ENCODE measurements at regions not wholly inside any gene's neighbourhood (a gene's known extent, or its start where the extent isn't known, plus 50 kb on each side); places are given as distances from the start of the nearest gene placed in this dataset.
"Not testable (repeated sequence)": the region's sequence is repeated elsewhere in the genome, so short reads cannot be mapped to it uniquely, and the experiment has no call there.

DNA sequence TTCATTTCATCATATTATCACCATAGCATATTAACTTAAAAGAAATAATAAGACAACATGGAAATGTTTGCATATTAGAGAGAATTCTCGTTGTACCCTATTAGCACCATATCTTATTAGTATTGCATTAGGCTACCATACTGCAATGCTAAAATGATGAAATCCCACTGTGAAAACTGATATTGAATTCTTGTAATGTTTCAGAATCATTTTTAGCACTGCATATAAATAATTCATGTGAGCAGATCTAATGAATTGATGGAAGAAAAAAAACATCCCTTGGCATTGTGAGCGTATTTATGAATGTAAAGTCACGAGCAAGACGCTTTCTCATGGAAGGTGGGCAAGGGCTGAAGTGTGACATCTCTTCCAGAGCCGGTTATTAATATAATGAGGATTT, 257.1 kb upstream of the PTBP2 start:
- Histone ChIP-seq H3K4me3 (no peak overlapping the region), H3K4me2 (no peak overlapping the region), H3K9me3 (peaks cover under 1% of the 10 kb centered on the region; the same call in 1 of the 2 replicates), H3K9ac (no peak overlapping the region), H4K20me1 (no peaks in the 10 kb centered on the region), H3K27ac (no peak overlapping the region), H3K36me3 (no peaks in the 10 kb centered on the region), H3K27me3 (no peaks in the 10 kb centered on the region), H3K4me1 (no peaks in the 10 kb centered on the region)
- no peak for TF ChIP-seq Cebpa-rat (IDR thresholded peaks at IDR 0.05)

DNA sequence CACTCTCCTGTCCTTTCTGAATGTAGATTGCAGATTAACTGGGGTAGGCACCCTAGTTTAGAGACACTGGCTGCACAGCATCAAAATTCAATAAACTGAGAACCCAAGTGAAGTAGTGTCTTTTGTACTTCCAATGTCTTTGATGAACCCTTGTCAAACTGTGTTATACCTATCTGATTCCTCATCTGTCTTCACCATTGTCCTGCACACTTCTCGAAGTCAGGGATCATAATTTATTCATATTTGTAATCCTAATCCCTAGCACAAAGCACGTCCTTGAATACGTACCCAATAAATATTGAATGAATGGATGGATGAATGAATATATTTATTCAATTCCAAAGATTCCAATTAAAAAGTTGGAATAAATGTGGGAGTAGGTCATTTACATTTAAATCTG, 256.6 kb upstream of the PTBP2 start:
- H3K27ac ChIP-seq = no peak overlapping the region
- H3K9me3 ChIP-seq = peaks cover 6% of the 10 kb centered on the region; the same call in 1 of the 2 replicates
- no peak overlapping the region for H3K4me3 ChIP-seq
- TF ChIP-seq Cebpa-rat (IDR thresholded peaks at IDR 0.05) = no peak
- H3K4me2 ChIP-seq = no peak overlapping the region
- no peaks in the 10 kb centered on the region for H3K4me1 ChIP-seq
- no peaks in the 10 kb centered on the region for H4K20me1 ChIP-seq
- H3K36me3 ChIP-seq = no peaks in the 10 kb centered on the region
- no peak overlapping the region for H3K9ac ChIP-seq
- no peaks in the 10 kb centered on the region for H3K27me3 ChIP-seq

DNA sequence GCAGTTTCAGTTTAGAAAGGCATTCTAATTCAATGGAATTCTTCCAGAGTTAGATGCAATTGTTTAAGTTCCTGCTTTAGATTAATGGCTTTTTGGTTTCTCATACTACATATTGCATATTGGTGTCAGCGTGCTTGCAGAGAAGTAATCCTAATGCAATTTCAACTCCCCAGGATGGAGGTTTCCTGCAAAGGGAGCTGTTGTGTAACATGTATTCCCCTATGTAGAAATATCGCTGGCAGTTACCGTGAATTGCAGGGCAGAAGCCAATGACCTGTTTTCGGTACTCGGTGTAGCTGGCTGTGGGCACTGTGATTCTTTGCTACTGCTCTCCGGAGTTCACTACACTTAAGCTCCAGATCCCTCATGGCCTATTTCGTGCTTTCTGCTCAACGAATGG, 256.1 kb upstream of the PTBP2 start:
- Histone ChIP-seq H3K36me3 (no peaks in the 10 kb centered on the region), H4K20me1 (no peaks in the 10 kb centered on the region), H3K4me1 (no peaks in the 10 kb centered on the region), H3K9ac (no peak overlapping the region), H3K4me3 (no peak overlapping the region), H3K9me3 (peaks cover 7% of the 10 kb centered on the region; the same call in 1 of the 2 replicates), H3K27ac (no peak overlapping the region), H3K4me2 (no peak overlapping the region), H3K27me3 (no peaks in the 10 kb centered on the region)
- no peak for TF ChIP-seq Cebpa-rat (IDR thresholded peaks at IDR 0.05)

DNA sequence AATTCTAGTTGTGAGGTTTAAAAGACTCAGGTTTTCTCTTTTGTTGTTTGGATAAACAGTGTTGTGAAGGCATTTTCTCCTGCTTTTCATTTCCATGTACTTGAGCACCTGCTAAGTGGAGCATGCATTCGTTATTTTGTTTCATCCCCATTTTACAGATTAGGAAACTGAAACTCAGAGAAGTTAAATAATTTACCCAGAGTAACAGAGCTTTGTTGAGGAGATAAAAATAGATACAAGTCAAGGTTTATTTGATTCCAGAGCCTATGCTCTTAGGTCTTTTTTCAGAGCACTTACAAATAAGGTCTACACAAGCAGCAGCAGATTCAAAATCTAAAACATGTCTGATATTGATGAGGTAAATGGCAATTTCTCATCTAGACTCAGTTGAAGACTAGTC, 254.7 kb upstream of the PTBP2 start:
- Histone ChIP-seq H3K4me1 (no peaks in the 10 kb centered on the region), H3K4me3 (no peak overlapping the region), H4K20me1 (no peaks in the 10 kb centered on the region), H3K27ac (no peak overlapping the region), H3K27me3 (no peaks in the 10 kb centered on the region), H3K4me2 (no peak overlapping the region), H3K9ac (no peak overlapping the region), H3K36me3 (no peaks in the 10 kb centered on the region), H3K9me3 (peaks cover 7% of the 10 kb centered on the region; the same call in 1 of the 2 replicates)
- TF ChIP-seq Cebpa-rat (IDR thresholded peaks at IDR 0.05) = no peak

DNA sequence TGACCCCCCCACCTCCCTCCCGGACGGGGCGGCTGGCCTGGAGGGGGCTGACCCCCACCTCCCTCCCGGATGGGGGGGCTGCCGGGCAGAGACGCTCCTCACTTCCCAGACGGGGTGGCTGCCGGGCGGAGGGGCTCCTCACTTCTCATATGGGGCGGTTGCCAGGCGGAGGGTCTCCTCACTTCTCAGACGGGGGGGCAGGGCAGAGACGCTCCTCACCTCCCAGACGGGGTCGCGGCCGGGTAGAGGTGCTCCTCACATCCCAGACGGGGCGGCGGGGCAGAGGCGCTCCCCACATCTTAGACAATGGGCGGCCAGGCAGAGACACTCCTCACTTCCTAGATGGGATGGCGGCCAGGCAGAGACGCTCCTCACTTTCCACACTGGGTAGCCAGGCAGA, 251.9 kb upstream of the PTBP2 start:
- not testable (repeated sequence) for H3K27me3 ChIP-seq, H3K36me3 ChIP-seq, H3K4me2 ChIP-seq, H3K4me1 ChIP-seq, H3K9ac ChIP-seq, H3K9me3 ChIP-seq, H4K20me1 ChIP-seq, H3K4me3 ChIP-seq, H3K27ac ChIP-seq

DNA sequence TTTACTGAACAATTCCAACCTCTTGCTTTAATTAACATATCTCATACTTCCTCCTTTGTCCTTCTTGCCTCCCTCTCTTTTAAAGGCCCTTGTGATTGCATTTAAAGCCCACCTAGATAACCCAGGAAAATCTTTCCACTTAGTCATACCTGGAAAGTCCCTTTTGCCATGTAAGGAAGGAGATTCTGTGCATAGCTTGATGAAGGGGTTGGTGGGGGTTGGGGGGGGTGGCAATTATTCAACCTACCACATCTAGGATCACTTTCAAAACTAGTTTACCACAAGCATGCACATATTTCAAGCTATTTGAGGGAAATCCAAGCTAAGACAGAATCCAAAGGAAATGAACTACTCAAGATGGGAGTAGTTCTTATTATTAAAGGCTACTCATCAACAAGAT, 249.1 kb upstream of the PTBP2 start:
- Histone ChIP-seq H3K27ac (no peak overlapping the region), H3K27me3 (no peaks in the 10 kb centered on the region), H3K4me3 (no peak overlapping the region), H4K20me1 (no peaks in the 10 kb centered on the region), H3K36me3 (no peaks in the 10 kb centered on the region), H3K9ac (no peak overlapping the region), H3K4me2 (no peak overlapping the region), H3K9me3 (peaks cover 7% of the 10 kb centered on the region; the same call in 1 of the 2 replicates), H3K4me1 (no peaks in the 10 kb centered on the region)
- TF ChIP-seq Cebpa-rat (IDR thresholded peaks at IDR 0.05) = no peak

DNA sequence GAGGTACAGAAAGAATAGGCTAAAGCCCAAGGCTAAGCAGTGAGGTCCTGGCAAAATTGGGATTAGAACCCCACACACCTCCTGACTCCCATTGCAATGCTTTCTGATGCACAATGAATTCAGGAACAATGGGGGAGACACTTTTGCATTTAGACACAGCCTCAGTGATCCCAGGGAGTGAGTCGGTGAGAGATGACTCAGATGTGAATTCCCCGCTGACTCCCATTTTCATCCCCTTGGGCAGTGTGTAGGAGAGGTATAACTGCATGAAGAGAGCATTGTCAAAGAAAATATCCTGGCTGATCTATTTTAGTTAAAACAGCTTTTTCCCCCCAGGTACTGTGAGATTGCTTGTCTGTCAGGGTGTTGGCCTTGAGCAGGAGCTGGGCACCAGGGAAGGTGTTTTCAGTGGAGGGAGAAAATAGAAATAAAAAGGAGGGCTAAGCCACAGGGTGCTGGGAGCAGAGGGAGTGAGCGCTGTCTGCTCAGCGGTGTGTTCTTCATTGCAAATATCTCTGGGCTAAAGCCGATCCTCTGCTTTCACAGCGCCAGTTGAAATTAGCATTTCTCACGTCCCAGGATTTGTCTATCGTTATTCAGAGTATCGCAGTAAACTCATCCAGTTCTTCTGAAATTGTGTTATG, 247.7 kb upstream of the PTBP2 start:
- H3K36me3 ChIP-seq = no peaks in the 10 kb centered on the region
- no peak overlapping the region for H3K4me2 ChIP-seq
- H3K27ac ChIP-seq = no peak overlapping the region
- no peak for TF ChIP-seq Cebpa-rat (IDR thresholded peaks at IDR 0.05)
- no peaks in the 10 kb centered on the region for H3K27me3 ChIP-seq
- H4K20me1 ChIP-seq = no peaks in the 10 kb centered on the region
- H3K4me3 ChIP-seq = no peak overlapping the region
- no peak overlapping the region for H3K9ac ChIP-seq
- peaks cover 7% of the 10 kb centered on the region; the same call in 1 of the 2 replicates for H3K9me3 ChIP-seq
- no peaks in the 10 kb centered on the region for H3K4me1 ChIP-seq

DNA sequence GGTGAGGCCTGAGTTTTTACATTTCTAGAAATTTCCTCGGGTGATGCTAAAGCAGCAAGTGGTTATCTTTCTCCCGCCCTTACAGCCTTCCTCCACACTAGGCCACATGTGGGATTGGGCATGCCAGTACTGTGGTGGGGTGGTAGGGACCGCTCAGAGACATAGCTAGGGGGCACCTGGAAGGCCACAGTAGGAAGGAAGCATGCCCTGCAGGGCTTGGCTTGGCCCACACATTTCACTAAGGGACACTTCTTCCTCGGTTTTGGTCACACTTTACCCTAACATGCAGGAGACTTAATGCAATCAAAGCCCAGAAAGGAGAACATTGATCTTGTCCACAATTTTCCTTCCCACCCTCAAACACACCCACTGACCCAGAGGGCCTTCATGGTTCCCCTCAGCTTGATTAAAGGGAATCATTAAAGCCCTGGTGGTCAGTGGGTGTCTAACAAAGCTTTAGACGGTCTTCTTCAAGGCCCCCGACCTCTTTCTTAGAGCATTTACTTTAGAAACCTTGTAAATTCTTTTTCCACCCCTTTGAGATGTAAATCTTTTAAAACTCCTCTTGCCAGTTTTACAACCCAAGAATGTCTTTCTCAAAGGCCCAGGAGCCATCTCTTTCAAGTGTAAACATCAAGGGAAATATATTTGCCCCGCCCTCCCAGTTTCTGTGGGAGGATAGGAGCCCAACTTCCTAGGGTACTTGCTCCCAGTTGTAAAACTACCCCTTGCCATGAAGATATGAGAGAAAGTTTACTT, 246.4 kb upstream of the PTBP2 start:
- no peak overlapping the region for H3K4me2 ChIP-seq
- no peaks in the 10 kb centered on the region for H4K20me1 ChIP-seq
- no peak overlapping the region for H3K27ac ChIP-seq
- no peak for TF ChIP-seq Cebpa-rat (IDR thresholded peaks at IDR 0.05)
- H3K27me3 ChIP-seq = no peaks in the 10 kb centered on the region
- no peaks in the 10 kb centered on the region for H3K36me3 ChIP-seq
- no peak overlapping the region for H3K9ac ChIP-seq
- no peak overlapping the region for H3K4me3 ChIP-seq
- H3K9me3 ChIP-seq = no peaks in the 10 kb centered on the region
- H3K4me1 ChIP-seq = no peaks in the 10 kb centered on the region

DNA sequence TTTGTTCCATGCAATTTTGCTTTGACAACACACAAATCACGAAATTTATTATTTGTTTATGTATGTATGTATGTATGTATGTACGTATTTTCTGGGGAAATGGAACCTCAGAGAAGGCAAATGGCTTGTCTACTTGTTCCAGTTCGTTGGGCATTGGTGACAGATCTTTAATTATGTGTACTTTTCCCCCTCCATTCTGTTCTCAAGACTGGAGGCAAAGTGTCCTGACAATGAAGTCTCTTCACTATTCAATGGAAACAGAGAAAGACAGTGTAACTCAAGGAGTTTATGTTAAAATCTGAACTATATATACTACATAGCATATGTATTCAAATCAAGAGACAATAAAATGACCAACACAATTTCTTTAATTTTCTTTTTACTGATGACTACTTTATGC, 245.7 kb upstream of the PTBP2 start:
- Histone ChIP-seq H3K4me3 (no peak overlapping the region), H3K4me2 (no peak overlapping the region), H3K27ac (no peak overlapping the region), H3K36me3 (no peaks in the 10 kb centered on the region), H3K27me3 (no peaks in the 10 kb centered on the region), H3K9ac (no peak overlapping the region), H3K4me1 (no peaks in the 10 kb centered on the region), H3K9me3 (no peaks in the 10 kb centered on the region), H4K20me1 (no peaks in the 10 kb centered on the region)
- TF ChIP-seq Cebpa-rat (IDR thresholded peaks at IDR 0.05) = no peak

DNA sequence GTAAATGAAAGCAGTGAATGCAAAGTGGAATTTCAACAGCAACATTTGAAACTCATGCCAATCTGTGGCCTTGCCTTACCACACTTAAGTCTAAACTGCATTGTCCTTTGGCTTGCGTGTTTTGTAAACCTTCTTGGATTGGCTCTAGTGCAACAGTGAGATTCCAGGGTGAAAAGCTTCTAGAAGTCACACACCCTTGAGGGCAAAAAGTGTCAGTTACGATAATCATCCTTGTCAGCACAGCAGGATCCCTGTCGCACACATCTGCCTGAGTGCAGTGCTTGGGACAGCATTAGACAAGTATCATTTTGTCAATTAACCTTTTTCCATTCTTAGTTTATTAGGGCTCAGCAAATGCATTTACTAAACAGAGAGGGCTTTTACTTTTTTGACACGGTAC, 243.4 kb upstream of the PTBP2 start:
- no peaks in the 10 kb centered on the region for H4K20me1 ChIP-seq
- no peaks in the 10 kb centered on the region for H3K4me1 ChIP-seq
- no peak for TF ChIP-seq Cebpa-rat (IDR thresholded peaks at IDR 0.05)
- no peak overlapping the region for H3K27ac ChIP-seq
- no peak overlapping the region for H3K4me3 ChIP-seq
- no peaks in the 10 kb centered on the region for H3K27me3 ChIP-seq
- H3K36me3 ChIP-seq = no peaks in the 10 kb centered on the region
- no peak overlapping the region for H3K9ac ChIP-seq
- H3K9me3 ChIP-seq = no peaks in the 10 kb centered on the region
- no peak overlapping the region for H3K4me2 ChIP-seq
